Activated CD4-positive, alpha-beta memory T cell treated with anti-CD3 and anti-CD28 coated beads for 36 hours (primary cell): ENCODE measurements at regions not wholly inside any gene's neighbourhood (a gene's known extent, or its start where the extent isn't known, plus 50 kb on each side); places are given as distances from the start of the nearest gene placed in this dataset.

ENCODE experiments used
- CTCF ChIA-PET: fragments of 350-600 bp; sonication (Branson Sonifier 250); formaldehyde crosslinking; loops from one replicate; lab custom pipeline; 2021; ENCODE audit warnings: antibody characterized with exemption, inconsistent platforms; lab: Charles Lee
- POLR2A ChIA-PET: fragments of 350-600 bp; sonication (Branson Sonifier 250); formaldehyde crosslinking; loops from one replicate; lab custom pipeline; 2021; ENCODE audit warnings: antibody characterized with exemption; lab: Charles Lee
- DNase-seq: peaks from one replicate; pipeline ENCODE4 v3.0.0-alpha.2; 2020
- H3K27ac Mint-ChIP-seq: one replicate; pipeline ENCODE4 v1.8.0; 2021; ENCODE audit warnings: mixed read lengths
- H3K27me3 Mint-ChIP-seq: one replicate; pipeline ENCODE4 v1.8.0; 2021; ENCODE audit warnings: mixed read lengths
- H3K36me3 Mint-ChIP-seq: one replicate; pipeline ENCODE4 v1.8.0; 2021; ENCODE audit warnings: mixed read lengths
- H3K4me1 Mint-ChIP-seq: one replicate; pipeline ENCODE4 v1.8.0; 2021; ENCODE audit warnings: low read depth, mixed read lengths
- H3K4me3 Mint-ChIP-seq: one replicate; pipeline ENCODE4 v1.8.0; 2021; ENCODE audit warnings: mild to moderate bottlenecking, mixed read lengths
- H3K9me3 Mint-ChIP-seq: one replicate; pipeline ENCODE4 v1.8.0; 2021; ENCODE audit warnings: mixed read lengths
- intact Hi-C: fragments of 100-400 bp; cut with micrococcal nuclease; formaldehyde crosslinking; loops from one replicate; pipeline ENCODE4 v1.15.1; 2023

GRCh38 chr3:141418751-141419150 lies 50.4 kb downstream of the ZBTB38 start:
- no peaks in the 10 kb centered on the region for H3K27me3 Mint-ChIP-seq
- no peak overlapping the region for H3K4me3 Mint-ChIP-seq
- peaks cover 56% of the 10 kb centered on the region for H3K36me3 Mint-ChIP-seq
- H3K4me1 Mint-ChIP-seq = peaks cover 62% of the 10 kb centered on the region
- DNase-seq = no peak
- intact Hi-C loops = no loop called here
- ChIA-PET POLR2A (no interaction called here), CTCF (interaction anchor here (0.6 to 2.4 kb wide), 4 partner anchors 17 to 139 kb away, joined by 3 to 9 read pairs (median 6); no protein-coding TSS in a partner anchor)
- no peak overlapping the region for H3K27ac Mint-ChIP-seq
- peaks cover 8% of the 10 kb centered on the region for H3K9me3 Mint-ChIP-seq

DNA sequence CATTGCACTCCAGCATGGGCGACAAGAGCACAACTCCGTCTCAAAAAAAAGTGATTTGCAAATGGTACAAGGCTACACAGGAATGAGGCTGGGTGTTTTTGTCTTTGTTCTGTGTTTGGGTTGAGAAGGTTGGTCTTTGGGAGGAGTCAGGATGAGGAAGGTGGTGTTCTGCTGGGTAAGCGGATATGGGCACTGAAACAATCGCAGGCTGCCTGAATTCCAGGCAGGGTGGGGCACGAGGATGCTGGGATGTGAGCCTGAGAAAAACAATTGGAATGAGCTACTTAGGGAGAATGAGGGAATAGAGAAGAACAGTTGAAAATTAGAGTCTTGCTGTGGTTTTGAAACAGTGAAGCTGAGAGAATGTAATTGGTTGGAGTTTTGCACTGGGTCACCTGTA lies 51.6 kb downstream of the ZBTB38 start:
- H3K27ac Mint-ChIP-seq = no peak overlapping the region
- POLR2A ChIA-PET = interaction anchor here (1.0 kb wide), 1 partner anchor 46 kb away, joined by 3 read pairs; no protein-coding TSS in a partner anchor

GRCh38 chr3:141421186-141421585 lies 52.9 kb downstream of the ZBTB38 start:
- ChIA-PET POLR2A (interaction anchor here (0.6 kb wide), 1 partner anchor 11 kb away, joined by 3 read pairs; no protein-coding TSS in a partner anchor), CTCF (interaction anchor here (1.0 to 2.4 kb wide), 3 partner anchors 11 to 32 kb away, joined by 3 to 9 read pairs (median 3); no protein-coding TSS in a partner anchor)
- H3K27me3 Mint-ChIP-seq = no peaks in the 10 kb centered on the region
- H3K4me3 Mint-ChIP-seq = no peak overlapping the region
- no peak overlapping the region for H3K27ac Mint-ChIP-seq
- intact Hi-C loops = no loop called here
- DNase-seq = no peak
- peaks cover 51% of the 10 kb centered on the region for H3K4me1 Mint-ChIP-seq
- peaks cover 8% of the 10 kb centered on the region for H3K9me3 Mint-ChIP-seq
- peaks cover 50% of the 10 kb centered on the region for H3K36me3 Mint-ChIP-seq

More for the DNA sequence above, 51.6 kb downstream of the ZBTB38 start:
- Mint-ChIP-seq H3K36me3 (peaks cover 51% of the 10 kb centered on the region), H3K4me3 (no peak overlapping the region), H3K27me3 (no peaks in the 10 kb centered on the region), H3K4me1 (peaks cover 51% of the 10 kb centered on the region), H3K9me3 (peaks cover 8% of the 10 kb centered on the region)
- CTCF ChIA-PET = interaction anchor here (0.7 to 2.4 kb wide), 6 partner anchors 9 to 108 kb away, joined by 3 to 9 read pairs (median 4); no protein-coding TSS in a partner anchor
- intact Hi-C loops = no loop called here
- DNase-seq = no peak

GRCh38 chr3:141421639-141422319 lies 53.5 kb downstream of the ZBTB38 start:
- POLR2A ChIA-PET = no interaction called here
- Mint-ChIP-seq H3K27ac (no peak overlapping the region), H3K36me3 (peaks cover 49% of the 10 kb centered on the region), H3K27me3 (no peaks in the 10 kb centered on the region), H3K4me3 (no peak overlapping the region), H3K4me1 (peaks cover 52% of the 10 kb centered on the region), H3K9me3 (peaks cover 8% of the 10 kb centered on the region)
- no peak for DNase-seq
- intact Hi-C loops = no loop called here
- CTCF ChIA-PET = interaction anchor here (0.6 to 1.2 kb wide), 3 partner anchors 20 to 211 kb away, joined by 3 to 7 read pairs (median 4); no protein-coding TSS in a partner anchor

DNA sequence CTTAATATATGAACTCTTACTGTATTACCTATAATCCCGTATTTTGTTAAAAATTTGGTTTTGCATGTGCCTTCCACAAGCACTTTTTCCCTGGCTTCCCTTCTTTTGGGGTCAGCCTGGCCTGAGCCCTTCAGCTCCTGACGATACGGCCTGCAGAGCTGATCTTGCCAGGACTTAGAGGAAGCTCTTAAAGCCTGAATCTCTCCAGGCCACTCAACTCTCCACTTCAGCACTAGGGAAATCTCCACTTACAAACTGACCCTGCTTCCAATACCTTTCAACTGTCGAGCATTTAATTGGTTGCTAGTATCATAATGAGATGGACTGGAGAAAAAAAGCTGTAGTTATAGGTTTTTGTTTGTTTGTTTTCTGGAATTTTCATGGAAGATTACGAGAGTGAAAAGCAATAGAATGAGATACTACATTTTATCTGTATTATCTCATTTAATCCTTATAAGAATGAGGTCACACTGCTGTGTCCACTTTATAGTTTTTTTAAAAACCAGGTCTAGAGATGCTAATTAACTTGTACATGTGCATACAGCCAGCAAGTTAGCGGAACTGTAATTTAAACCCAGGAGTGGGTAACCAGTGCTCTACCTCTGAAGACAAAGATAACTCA lies 54.8 kb downstream of the ZBTB38 start:
- POLR2A ChIA-PET = no interaction called here
- H3K27ac Mint-ChIP-seq = no peak overlapping the region

GRCh38 chr3:141425523-141426233 lies 57.4 kb downstream of the ZBTB38 start:
- H3K9me3 Mint-ChIP-seq = no peaks in the 10 kb centered on the region
- H3K4me1 Mint-ChIP-seq = peaks cover 41% of the 10 kb centered on the region
- CTCF ChIA-PET = interaction anchor here (0.9 to 4.4 kb wide), 7 partner anchors 10 to 121 kb away, joined by 3 to 19 read pairs (median 9); no protein-coding TSS in a partner anchor
- H3K27me3 Mint-ChIP-seq = no peaks in the 10 kb centered on the region
- POLR2A ChIA-PET = interaction anchor here (1.3 kb wide), 1 partner anchor 24 kb away, joined by 3 read pairs; no protein-coding TSS in a partner anchor
- intact Hi-C loops = loop anchor here (1.0 kb wide), 2 partner anchors 10 to 16 kb away; no protein-coding TSS in a partner anchor
- peaks cover 34% of the 10 kb centered on the region for H3K36me3 Mint-ChIP-seq
- H3K4me3 Mint-ChIP-seq = no peak overlapping the region
- DNase-seq = peak; percentile 41
- H3K27ac Mint-ChIP-seq = peak overlapping the region; percentile 6

More for the DNA sequence above, 54.8 kb downstream of the ZBTB38 start:
- CTCF ChIA-PET = interaction anchor here (0.7 to 4.4 kb wide), 6 partner anchors 13 to 191 kb away, joined by 3 to 19 read pairs (median 6); partner anchors contain the start of gene PXYLP1
- DNase-seq = no peak
- H3K4me3 Mint-ChIP-seq = no peak overlapping the region
- H3K36me3 Mint-ChIP-seq = peaks cover 48% of the 10 kb centered on the region
- H3K9me3 Mint-ChIP-seq = peaks cover 8% of the 10 kb centered on the region
- no peaks in the 10 kb centered on the region for H3K27me3 Mint-ChIP-seq
- intact Hi-C loops = no loop called here
- H3K4me1 Mint-ChIP-seq = peaks cover 51% of the 10 kb centered on the region

- Mint-ChIP-seq H3K27me3 (no peaks in the 10 kb centered on the region), H3K9me3 (no peaks in the 10 kb centered on the region), H3K36me3 (peaks cover 30% of the 10 kb centered on the region), H3K27ac (no peak overlapping the region), H3K4me1 (peaks cover 33% of the 10 kb centered on the region), H3K4me3 (no peak overlapping the region)
- CTCF ChIA-PET = interaction anchor here (0.8 to 4.4 kb wide), 7 partner anchors 12 to 115 kb away, joined by 3 to 19 read pairs (median 6); no protein-coding TSS in a partner anchor
- intact Hi-C loops = no loop called here
- DNase-seq = no peak
- POLR2A ChIA-PET = interaction anchor here (1.3 kb wide), 1 partner anchor 25 kb away, joined by 3 read pairs; no protein-coding TSS in a partner anchor
Observed at GRCh38 chr3:141426404-141427034, 58.2 kb downstream of the ZBTB38 start.

- peaks cover 30% of the 10 kb centered on the region for H3K4me1 Mint-ChIP-seq
- no peaks in the 10 kb centered on the region for H3K27me3 Mint-ChIP-seq
- peaks cover 27% of the 10 kb centered on the region for H3K36me3 Mint-ChIP-seq
- no peaks in the 10 kb centered on the region for H3K9me3 Mint-ChIP-seq
- no peak overlapping the region for H3K27ac Mint-ChIP-seq
- CTCF ChIA-PET = no interaction called here
- DNase-seq = no peak
- no peak overlapping the region for H3K4me3 Mint-ChIP-seq
- intact Hi-C loops = no loop called here
- POLR2A ChIA-PET = no interaction called here
Observed at GRCh38 chr3:141427764-141428163, 59.1 kb upstream of the RASA2 start.

GRCh38 chr3:141429371-141430035 lies 57.3 kb upstream of the RASA2 start:
- Mint-ChIP-seq H3K36me3 (peaks cover 18% of the 10 kb centered on the region), H3K9me3 (no peaks in the 10 kb centered on the region), H3K27me3 (no peaks in the 10 kb centered on the region), H3K27ac (peak overlapping the region; percentile 39), H3K4me1 (peaks cover 37% of the 10 kb centered on the region), H3K4me3 (no peak overlapping the region)
- POLR2A ChIA-PET = no interaction called here
- CTCF ChIA-PET = no interaction called here
- no peak for DNase-seq
- intact Hi-C loops = no loop called here

DNA sequence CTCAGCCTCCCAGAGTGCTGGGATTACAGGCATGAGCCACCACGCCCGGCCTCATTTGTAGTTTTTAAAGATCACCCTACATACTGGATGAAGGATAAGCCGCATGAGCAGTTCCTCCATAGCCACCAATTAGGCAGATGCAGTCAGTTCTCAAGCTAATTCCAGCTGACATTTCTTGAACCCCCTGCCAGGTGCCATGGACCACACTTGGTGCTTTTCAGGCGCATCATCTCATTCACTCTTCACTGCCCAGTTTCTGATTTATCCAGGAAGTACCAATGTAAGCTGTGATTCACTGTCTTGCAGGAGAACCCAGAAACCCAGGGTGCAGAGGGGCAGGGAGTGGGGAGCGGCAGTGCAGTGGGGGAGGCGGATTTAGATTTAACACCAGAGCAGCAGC lies 56.5 kb upstream of the RASA2 start:
- ChIA-PET CTCF (interaction anchor here (1.7 to 2.0 kb wide), 3 partner anchors 24 to 70 kb away, joined by 5 to 8 read pairs (median 5); no protein-coding TSS in a partner anchor), POLR2A (no interaction called here)
- H3K36me3 Mint-ChIP-seq = peaks cover 16% of the 10 kb centered on the region
- no peaks in the 10 kb centered on the region for H3K27me3 Mint-ChIP-seq
- intact Hi-C loops = no loop called here
- no peak overlapping the region for H3K27ac Mint-ChIP-seq
- no peaks in the 10 kb centered on the region for H3K9me3 Mint-ChIP-seq
- H3K4me1 Mint-ChIP-seq = peaks cover 32% of the 10 kb centered on the region
- no peak for DNase-seq
- no peak overlapping the region for H3K4me3 Mint-ChIP-seq
